Liver (tissue), 3 donors: ENCODE measurements at regions not wholly inside any gene's neighbourhood (a gene's known extent, or its start where the extent isn't known, plus 50 kb on each side); places are given as distances from the start of the nearest gene placed in this dataset.

Source experiments
- SP1 ChIP-seq: IDR thresholded peaks from 2 replicates; pipeline ENCODE4 v1.6.1; 2018; ENCODE audit warnings: antibody characterized with exemption, mild to moderate bottlenecking
- TAF1 ChIP-seq: conservative IDR thresholded peaks from 2 replicates; pipeline ENCODE4 v1.6.1; 2016; ENCODE audit warnings: antibody characterized with exemption, mild to moderate bottlenecking
- TF ChIP-seq, protein P1 (sequence below): fragments of 150-350 bp; IDR thresholded peaks from 2 replicates; pipeline ENCODE4 v1.5.1; 2017; ENCODE audit warnings: improper control_type of control experiment, low read depth, low read length; ENCODE audit not compliant: missing input control
- donor health status: healthy.
- donor health status: healthy.

DNA sequence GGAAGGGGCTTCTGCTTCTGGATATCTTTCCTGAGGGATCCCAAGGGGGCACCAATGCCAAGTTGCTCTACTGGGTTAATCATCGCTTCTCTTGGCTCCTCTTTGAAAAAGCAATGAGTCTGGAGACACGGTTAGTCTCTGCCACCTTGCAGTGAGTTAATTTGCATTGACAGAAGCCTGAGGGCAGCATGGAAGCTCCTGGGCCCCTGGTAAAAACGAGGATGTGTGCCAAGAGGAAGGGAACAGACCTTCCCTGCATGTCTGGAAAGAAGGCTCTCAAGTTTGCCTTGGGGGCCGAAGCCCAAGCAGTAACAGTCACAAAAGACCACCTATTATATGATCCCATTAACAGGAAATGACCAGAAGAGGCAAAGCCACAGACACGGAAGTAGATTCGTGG lies 86.7 kb downstream of the IRX5 start:
- TF ChIP-seq TAF1 (no peak), SP1 (no peak)
- TF ChIP-seq, protein P1, sequence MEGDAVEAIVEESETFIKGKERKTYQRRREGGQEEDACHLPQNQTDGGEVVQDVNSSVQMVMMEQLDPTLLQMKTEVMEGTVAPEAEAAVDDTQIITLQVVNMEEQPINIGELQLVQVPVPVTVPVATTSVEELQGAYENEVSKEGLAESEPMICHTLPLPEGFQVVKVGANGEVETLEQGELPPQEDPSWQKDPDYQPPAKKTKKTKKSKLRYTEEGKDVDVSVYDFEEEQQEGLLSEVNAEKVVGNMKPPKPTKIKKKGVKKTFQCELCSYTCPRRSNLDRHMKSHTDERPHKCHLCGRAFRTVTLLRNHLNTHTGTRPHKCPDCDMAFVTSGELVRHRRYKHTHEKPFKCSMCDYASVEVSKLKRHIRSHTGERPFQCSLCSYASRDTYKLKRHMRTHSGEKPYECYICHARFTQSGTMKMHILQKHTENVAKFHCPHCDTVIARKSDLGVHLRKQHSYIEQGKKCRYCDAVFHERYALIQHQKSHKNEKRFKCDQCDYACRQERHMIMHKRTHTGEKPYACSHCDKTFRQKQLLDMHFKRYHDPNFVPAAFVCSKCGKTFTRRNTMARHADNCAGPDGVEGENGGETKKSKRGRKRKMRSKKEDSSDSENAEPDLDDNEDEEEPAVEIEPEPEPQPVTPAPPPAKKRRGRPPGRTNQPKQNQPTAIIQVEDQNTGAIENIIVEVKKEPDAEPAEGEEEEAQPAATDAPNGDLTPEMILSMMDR, result no peak
